A549 (cell line): ENCODE measurements at regions not wholly inside any gene's neighbourhood (a gene's known extent, or its start where the extent isn't known, plus 50 kb on each side); places are given as distances from the start of the nearest gene placed in this dataset.

Experiments
- ATAC-seq, 2 experiments: fragments of 200-7000 bp in 1 of 2; fragments of >200 bp in 1 of 2; cut with Nextera tagmentation in 1 of 2; cut with Tn5 transposase in 1 of 2; 3 replicates each; pipeline versions ENCODE4 v1.8.0 to v1.9.1; 2018 to 2020; ENCODE audit warnings: mild to moderate bottlenecking in 1 of 2, moderate library complexity in 1 of 2
- CTCF ChIA-PET: fragments of 300-600 bp; sonication (Branson Sonifier 250); formaldehyde crosslinking; extraction: SDS; loops from one replicate; lab custom pipeline; 2021; ENCODE audit warnings: antibody characterized with exemption, inconsistent platforms; lab: Yijun Ruan, JAX
- POLR2A ChIA-PET: fragments of 350-600 bp; formaldehyde crosslinking; extraction: SDS; loops from one replicate; lab custom pipeline; 2021; ENCODE audit warnings: antibody characterized with exemption, inconsistent platforms; lab: Yijun Ruan, JAX
- DNase-seq, 2 experiments: peaks; one replicate each; pipeline versions ENCODE4 v3.0.0 to v3.0.0-alpha.2; 2011 to 2016; ENCODE audit warnings: low read depth in 1 of 2, low spot score in 1 of 2
- FAIRE-seq: peaks from 2 replicates; lab custom pipeline; 2011; peaks lifted over from hg19 to GRCh38; lab: Jason Lieb, UNC
- H3K27ac ChIP-seq, 2 experiments: fragments of >200 bp; sonication (Bioruptor Twin); formaldehyde crosslinking; 3 replicates each; pipeline ENCODE4 v1.5.1; 2016 to 2017
- H3K4me1 ChIP-seq: fragments of >200 bp; sonication (Bioruptor Twin); formaldehyde crosslinking; 3 replicates; pipeline ENCODE4 v1.6.1; 2016
- H3K4me2 ChIP-seq: fragments of >200 bp; sonication (Bioruptor Twin); formaldehyde crosslinking; 3 replicates; pipeline ENCODE4 v1.6.1; 2016
- H3K4me3 ChIP-seq: fragments of >200 bp; sonication (Bioruptor Twin); formaldehyde crosslinking; 3 replicates; pipeline ENCODE4 v1.5.1; 2016
- H3K9me3 ChIP-seq: fragments of >200 bp; sonication (Bioruptor Twin); formaldehyde crosslinking; 3 replicates; pipeline ENCODE4 v1.6.1; 2016
- ATOH8 ChIP-seq: fragments of 250-450 bp; sonication (Bioruptor Pico); IDR thresholded peaks from 2 replicates; pipeline ENCODE4 v1.5.0; 2020; ENCODE audit warnings: low read depth, mild to moderate bottlenecking, moderate library complexity
- BCL3 ChIP-seq: fragments of >200 bp; sonication (Bioruptor Twin); formaldehyde crosslinking; IDR thresholded peaks from 3 replicates; pipeline ENCODE4 v1.6.1; 2016
- CBX2 ChIP-seq: fragments of 200-600 bp; sonication (generic); IDR thresholded peaks from 2 replicates; pipeline ENCODE4 v1.6.1; 2016; ENCODE audit warnings: low read depth, mild to moderate bottlenecking, borderline replicate concordance
- CBX8 ChIP-seq: fragments of 200-600 bp; sonication (generic); IDR thresholded peaks from 2 replicates; pipeline ENCODE4 v1.6.1; 2016
- CEBPB ChIP-seq, 2 experiments: fragments of >200 bp in 1 of 2; sonication (Bioruptor Twin) in 1 of 2; formaldehyde crosslinking in 1 of 2; IDR thresholded peaks; 2 replicates each; pipeline ENCODE4 v1.6.1; 2012 to 2016
- CTCF ChIP-seq: fragments of >200 bp; sonication (Bioruptor Twin); formaldehyde crosslinking; IDR thresholded peaks from 3 replicates; pipeline ENCODE4 v1.5.1; 2016
- E2F6 ChIP-seq: IDR thresholded peaks from 2 replicates; pipeline ENCODE4 v1.6.1; 2012; ENCODE audit warnings: low read depth, borderline replicate concordance
- EHMT2 ChIP-seq: fragments of 200-600 bp; sonication (generic); IDR thresholded peaks from 2 replicates; pipeline ENCODE4 v1.6.1; 2016; ENCODE audit warnings: antibody characterized with exemption, low read depth, mild to moderate bottlenecking, moderate library complexity
- EP300 ChIP-seq, 2 experiments: fragments of >200 bp; sonication (Bioruptor Twin); formaldehyde crosslinking; IDR thresholded peaks; 2 replicates in 1 of 2; 3 replicates in 1 of 2; pipeline ENCODE4 v1.6.1; 2016 to 2017
- ESRRA ChIP-seq: fragments of 150-350 bp; IDR thresholded peaks from 2 replicates; pipeline ENCODE4 v1.6.1; 2014; ENCODE audit warnings: mild to moderate bottlenecking, low read length, borderline replicate concordance
- FOSL2 ChIP-seq, 2 experiments: fragments of 450-650 bp in 1 of 2; fragments of >200 bp in 1 of 2; sonication (Bioruptor Twin) in 1 of 2; formaldehyde crosslinking; IDR thresholded peaks; 2 replicates each; pipeline versions ENCODE4 v1.5.0 to v1.6.1; 2016 to 2020; ENCODE audit warnings: mild to moderate bottlenecking in 1 of 2, moderate library complexity in 1 of 2
- HES2 ChIP-seq: fragments of >200 bp; sonication (Bioruptor Twin); formaldehyde crosslinking; IDR thresholded peaks from 2 replicates; pipeline ENCODE4 v1.6.1; 2016
- HEYL ChIP-seq: fragments of 250-450 bp; sonication (Bioruptor Pico); IDR thresholded peaks from 2 replicates; pipeline ENCODE4 v1.8.0; 2021; ENCODE audit warnings: mild to moderate bottlenecking, moderate library complexity
- HOXA7 ChIP-seq: fragments of 250-450 bp; sonication (Bioruptor Pico); IDR thresholded peaks from 2 replicates; pipeline ENCODE4 v1.5.0; 2020; ENCODE audit warnings: mild to moderate bottlenecking, moderate library complexity
- HOXB5 ChIP-seq: fragments of 250-450 bp; sonication (Bioruptor Pico); IDR thresholded peaks from 2 replicates; pipeline ENCODE4 v1.5.0; 2020; ENCODE audit warnings: mild to moderate bottlenecking, moderate library complexity
- KDM1A ChIP-seq: fragments of 200-600 bp; sonication (generic); IDR thresholded peaks from 2 replicates; pipeline ENCODE4 v1.6.1; 2016; ENCODE audit warnings: low read depth, mild to moderate bottlenecking
- MYC ChIP-seq: IDR thresholded peaks from 2 replicates; pipeline ENCODE4 v1.6.1; 2012; ENCODE audit warnings: mild to moderate bottlenecking, inconsistent platforms, low read length, improper control_type of control experiment, borderline replicate concordance
- NPAS2 ChIP-seq: fragments of 250-450 bp; sonication (Bioruptor Pico); IDR thresholded peaks from 2 replicates; pipeline ENCODE4 v1.8.0; 2022; ENCODE audit warnings: mild to moderate bottlenecking, moderate library complexity, borderline replicate concordance
- NR3C1 ChIP-seq: fragments of >200 bp; sonication (Bioruptor Twin); formaldehyde crosslinking; IDR thresholded peaks from 3 replicates; pipeline ENCODE4 v1.6.1; 2017
- PBX3 ChIP-seq: IDR thresholded peaks from 2 replicates; pipeline ENCODE4 v1.6.1; 2012
- POLR2AphosphoS2 ChIP-seq: conservative IDR thresholded peaks from 2 replicates; pipeline ENCODE4 v1.6.1; 2012; ENCODE audit warnings: low read length, improper control_type of control experiment, inconsistent platforms
- RARB ChIP-seq: fragments of 250-450 bp; sonication (Bioruptor Pico); IDR thresholded peaks from 2 replicates; pipeline ENCODE4 v1.8.0; 2021; ENCODE audit warnings: mild to moderate bottlenecking, moderate library complexity
- SREBF2 ChIP-seq: fragments of 450-650 bp; IDR thresholded peaks from 2 replicates; pipeline ENCODE4 v1.6.1; 2014; ENCODE audit warnings: mild to moderate bottlenecking, moderate library complexity
- TP53 ChIP-seq: fragments of 250-450 bp; sonication (Bioruptor Pico); IDR thresholded peaks from 2 replicates; pipeline ENCODE4 v1.5.0; 2021; ENCODE audit warnings: mild to moderate bottlenecking, moderate library complexity
- USF2 ChIP-seq: fragments of 450-650 bp; IDR thresholded peaks from 2 replicates; pipeline ENCODE4 v1.6.1; 2014; ENCODE audit warnings: antibody characterized with exemption
- WGBS: methylation state at CpG from one replicate; pipeline ENCODE4 v1.1.6; 2017; ENCODE audit errors: missing lambda C conversion rate; 5-methylcytosine and 5-hydroxymethylcytosine counted together

GRCh38 chr1:61581251-61581650, 143.7 kb downstream of the TM2D1 start:
- 44% methylated on average over 2 of the region's 2 CpGs for WGBS
- Histone ChIP-seq H3K4me1 (no peaks in the 10 kb centered on the region), H3K4me3 (no peak overlapping the region), H3K9me3 (no peaks in the 10 kb centered on the region), H3K4me2 (no peak overlapping the region), H3K27ac (no peak overlapping the region)
- FAIRE-seq (no peak), DNase-seq (no peak), ATAC-seq (no peak)
- POLR2A ChIA-PET = no interaction called here
- CTCF ChIA-PET = interaction anchor here (0.6 to 3.7 kb wide), 2 partner anchors 8 to 172 kb away, joined by 3 to 14 read pairs; no protein-coding TSS in a partner anchor
- TF ChIP-seq RARB (CRISPR knock-in tag) (no peak), ESRRA (no peak), KDM1A (no peak), SREBF2 (no peak), E2F6 (no peak), MYC (no peak), HEYL (CRISPR knock-in tag) (no peak), EHMT2 (no peak), HES2 (no peak), ATOH8 (CRISPR knock-in tag) (no peak), POLR2AphosphoS2 (no peak), CBX8 (no peak), HOXA7 (CRISPR knock-in tag) (no peak), USF2 (no peak), PBX3 (no peak), FOSL2 (IDR thresholded peaks at IDR 0.05) (no peak), FOSL2 (CRISPR knock-in tag; IDR thresholded peaks at IDR 0.05) (no peak), CBX2 (no peak), BCL3 (no peak)

GRCh38 chr1:61580417-61580816, 144.5 kb downstream of the TM2D1 start:
- 77% methylated on average over 2 of the region's 2 CpGs for whole genome bisulfite sequencing
- no peak for FAIRE-seq

GRCh38 chr1:61579802-61580201, 145.1 kb downstream of the TM2D1 start:
- POLR2A ChIA-PET = no interaction called here
- no peaks in the 10 kb centered on the region for H3K9me3 ChIP-seq
- DNase-seq = no peak
- TF ChIP-seq NR3C1 (no peak), ATOH8 (CRISPR knock-in tag) (no peak), TP53 (CRISPR knock-in tag) (no peak), KDM1A (no peak), CTCF (no peak), HES2 (no peak), HOXB5 (CRISPR knock-in tag) (no peak), CEBPB (IDR thresholded peaks at IDR 0.05) (no peak), NPAS2 (CRISPR knock-in tag) (no peak)

More at GRCh38 chr1:61580417-61580816, 144.5 kb downstream of the TM2D1 start:
- ChIA-PET POLR2A (no interaction called here), CTCF (interaction anchor here (0.6 to 3.7 kb wide), 3 partner anchors 9 to 732 kb away, joined by 3 to 14 read pairs (median 3); no protein-coding TSS in a partner anchor)
- no peak for TF ChIP-seq EP300 (IDR thresholded peaks at IDR 0.05)
- TF ChIP-seq FOSL2 (IDR thresholded peaks at IDR 0.05) = no peak
- no peak for TF ChIP-seq FOSL2 (CRISPR knock-in tag; IDR thresholded peaks at IDR 0.05)
- Histone ChIP-seq H3K27ac (no peak overlapping the region), H3K9me3 (no peaks in the 10 kb centered on the region), H3K4me3 (no peak overlapping the region), H3K4me2 (no peak overlapping the region), H3K4me1 (no peaks in the 10 kb centered on the region)
- ATAC-seq (no peak), DNase-seq (no peak)

More at GRCh38 chr1:61579802-61580201, 145.1 kb downstream of the TM2D1 start:
- FAIRE-seq (no peak), ATAC-seq (no peak)
- Histone ChIP-seq H3K4me2 (no peak overlapping the region), H3K4me3 (no peak overlapping the region), H3K27ac (no peak overlapping the region), H3K4me1 (no peaks in the 10 kb centered on the region)
- 95% methylated on average over 1 of the region's 1 CpG for WGBS
- CTCF ChIA-PET = interaction anchor here (0.6 to 3.7 kb wide), 3 partner anchors 10 to 731 kb away, joined by 3 to 14 read pairs (median 3); no protein-coding TSS in a partner anchor
